HEK293 (cell line): ENCODE measurements at regions not wholly inside any gene's neighbourhood (a gene's known extent, or its start where the extent isn't known, plus 50 kb on each side); places are given as distances from the start of the nearest gene placed in this dataset.
A peak's percentile ranks its signal among the peaks of the same experiment; 100 is the strongest.

Experiments used
- CTCF ChIA-PET: fragments of 350-600 bp; formaldehyde crosslinking; extraction: SDS; loops from one replicate; lab custom pipeline; 2021; ENCODE audit warnings: antibody characterized with exemption; lab: Yijun Ruan, JAX
- POLR2A ChIA-PET: fragments of 300-600 bp; formaldehyde crosslinking; extraction: SDS; loops from one replicate; lab custom pipeline; 2020; ENCODE audit warnings: antibody characterized with exemption, inconsistent platforms; lab: Yijun Ruan, JAX
- H3K27ac ChIP-seq: fragments of 200-500 bp; sonication (Bioruptor generic); 2 replicates; pipeline ENCODE4 v1.5.1; 2014; ENCODE audit warnings: low read depth, low read length, control low read depth, inconsistent platforms; ENCODE audit errors: extremely low read depth
- H3K36me3 ChIP-seq, 2 experiments: fragments of 200-500 bp in 1 of 2; sonication (Bioruptor generic) in 1 of 2; 1 replicate in 1 of 2; 2 replicates in 1 of 2; pipeline ENCODE4 v1.5.1; 2014 to 2017; ENCODE audit warnings: inconsistent platforms in 2 of 2, low read length in 2 of 2; ENCODE audit not compliant: control insufficient read depth in 2 of 2, insufficient read depth in 1 of 2
- H3K4me1 ChIP-seq: fragments of 200-500 bp; sonication (Bioruptor generic); 2 replicates; pipeline ENCODE4 v1.5.1; 2014; ENCODE audit warnings: mild to moderate bottlenecking, low read length, inconsistent platforms; ENCODE audit not compliant: control insufficient read depth, insufficient read depth
- H3K4me3 ChIP-seq: 2 replicates; pipeline ENCODE4 v1.5.1; 2011; ENCODE audit warnings: low read depth, mild to moderate bottlenecking, control low read depth, low read length, moderate library complexity
- H3K9me3 ChIP-seq: fragments of 200-500 bp; sonication (Bioruptor generic); 2 replicates; pipeline ENCODE4 v1.5.1; 2014; ENCODE audit warnings: low read depth, low read length, inconsistent platforms; ENCODE audit not compliant: control insufficient read depth, insufficient read depth
- KLF1 ChIP-seq: fragments of 450-650 bp; formaldehyde crosslinking; IDR thresholded peaks from 2 replicates; pipeline ENCODE4 v1.5.1; 2016; ENCODE audit warnings: missing biosample characterization, missing genetic modification characterization
- SCRT1 ChIP-seq: fragments of 450-650 bp; formaldehyde crosslinking; IDR thresholded peaks from 2 replicates; pipeline ENCODE4 v1.5.1; 2016; ENCODE audit warnings: missing biosample characterization, missing genetic modification characterization, borderline replicate concordance
- ZBTB17 ChIP-seq: fragments of 450-650 bp; formaldehyde crosslinking; IDR thresholded peaks from 2 replicates; pipeline ENCODE4 v1.5.1; 2016; ENCODE audit warnings: missing biosample characterization, missing genetic modification characterization
- ZBTB8A ChIP-seq: fragments of 450-650 bp; formaldehyde crosslinking; IDR thresholded peaks from 2 replicates; pipeline ENCODE4 v1.5.1; 2016; ENCODE audit warnings: missing biosample characterization, missing genetic modification characterization
- ZNF211 ChIP-seq: fragments of 450-650 bp; formaldehyde crosslinking; IDR thresholded peaks from 2 replicates; pipeline ENCODE4 v1.5.1; 2016; ENCODE audit warnings: low read depth, missing biosample characterization, missing genetic modification characterization
- ZNF221 ChIP-seq: fragments of 450-650 bp; formaldehyde crosslinking; IDR thresholded peaks from 2 replicates; pipeline ENCODE4 v1.5.1; 2017; ENCODE audit warnings: missing biosample characterization, missing genetic modification characterization, borderline replicate concordance
- ZNF23 ChIP-seq: fragments of 450-650 bp; formaldehyde crosslinking; IDR thresholded peaks from 2 replicates; pipeline ENCODE4 v1.5.1; 2016; ENCODE audit warnings: missing biosample characterization, missing genetic modification characterization, borderline replicate concordance
- ZNF274 ChIP-seq, 2 experiments: fragments of 200-500 bp in 1 of 2; fragments of 450-650 bp in 1 of 2; sonication (Bioruptor generic) in 1 of 2; formaldehyde crosslinking in 1 of 2; IDR thresholded peaks; 2 replicates each; pipeline versions ENCODE4 v1.5.1 to v1.6.1; 2014 to 2016; ENCODE audit warnings: borderline replicate concordance in 1 of 2, inconsistent platforms in 1 of 2, low read length in 1 of 2, missing biosample characterization in 1 of 2, missing genetic modification characterization in 1 of 2
- ZNF354C ChIP-seq: fragments of 450-650 bp; formaldehyde crosslinking; IDR thresholded peaks from 2 replicates; pipeline ENCODE4 v1.5.1; 2016; ENCODE audit warnings: missing biosample characterization, missing genetic modification characterization, low read depth, borderline replicate concordance
- ZNF558 ChIP-seq: fragments of 450-650 bp; formaldehyde crosslinking; IDR thresholded peaks from 2 replicates; pipeline ENCODE4 v1.5.1; 2016; ENCODE audit warnings: missing biosample characterization, missing genetic modification characterization
- ZNF596 ChIP-seq: fragments of 450-650 bp; IDR thresholded peaks from 2 replicates; pipeline ENCODE4 v1.5.0; 2018; ENCODE audit warnings: missing biosample characterization, mild to moderate bottlenecking, missing genetic modification characterization, moderate library complexity
- ZNF624 ChIP-seq: fragments of 450-650 bp; formaldehyde crosslinking; IDR thresholded peaks from 2 replicates; pipeline ENCODE4 v1.5.1; 2017; ENCODE audit warnings: missing biosample characterization, missing genetic modification characterization
- ZNF701 ChIP-seq: fragments of 450-650 bp; formaldehyde crosslinking; IDR thresholded peaks from 2 replicates; pipeline ENCODE4 v1.5.1; 2016; ENCODE audit warnings: missing biosample characterization, missing genetic modification characterization
- ZNF792 ChIP-seq: fragments of 450-650 bp; formaldehyde crosslinking; IDR thresholded peaks from 2 replicates; pipeline ENCODE4 v1.5.1; 2016; ENCODE audit warnings: missing biosample characterization, missing genetic modification characterization
- TF ChIP-seq, protein P1 (sequence below): fragments of 450-650 bp; formaldehyde crosslinking; IDR thresholded peaks from 2 replicates; pipeline ENCODE4 v1.5.1; 2016; ENCODE audit warnings: missing biosample characterization, missing genetic modification characterization
- TF ChIP-seq, protein P2 (sequence below): fragments of 450-650 bp; formaldehyde crosslinking; IDR thresholded peaks from 2 replicates; pipeline ENCODE4 v1.5.1; 2017; ENCODE audit warnings: missing biosample characterization, mild to moderate bottlenecking, missing genetic modification characterization, moderate library complexity
- TF ChIP-seq, protein P3 (sequence below): fragments of 450-650 bp; formaldehyde crosslinking; IDR thresholded peaks from 2 replicates; pipeline ENCODE4 v1.5.1; 2016; ENCODE audit warnings: missing biosample characterization, missing genetic modification characterization
- TF ChIP-seq, protein P4 (sequence below): fragments of 450-650 bp; formaldehyde crosslinking; optimal IDR thresholded peaks from 2 replicates; pipeline ENCODE3; 2016; ENCODE audit warnings: missing biosample characterization, mild to moderate bottlenecking, missing genetic modification characterization

- POLR2A ChIA-PET, result no interaction called here
- H3K4me3 ChIP-seq, result no peak overlapping the region
- no peak overlapping the region for H3K27ac ChIP-seq
- H3K9me3 ChIP-seq, result peaks cover 4% of the 10 kb centered on the region
- TF ChIP-seq ZNF274 (IDR thresholded peaks at IDR 0.05; ENCODE audit: low read length) (no peak), ZNF274 (tag by site-specific recombination; IDR thresholded peaks at IDR 0.05; ENCODE audit: borderline replicate concordance) (no peak), KLF1 (tag by site-specific recombination) (no peak), ZBTB17 (tag by site-specific recombination) (no peak)
- TF ChIP-seq, all 188 proteins: peak for 0
- Histone ChIP-seq H3K4me1 (no peaks in the 10 kb centered on the region), H3K36me3 (peaks cover 11 to 30% of the 10 kb centered on the region in 2 experiments)
- CTCF ChIA-PET, result interaction anchor here (1.6 kb wide), 1 partner anchor 222 kb away, joined by 4 read pairs; no protein-coding TSS in a partner anchor
Measured at GRCh38 chr1:232405781-232406180, 224.2 kb downstream of the SIPA1L2 start.

GRCh38 chr1:232404981-232405731, 224.8 kb downstream of the SIPA1L2 start:
- H3K4me1 ChIP-seq, result no peaks in the 10 kb centered on the region
- H3K27ac ChIP-seq, result no peak overlapping the region
- H3K4me3 ChIP-seq, result no peak overlapping the region
- TF ChIP-seq, protein P1, sequence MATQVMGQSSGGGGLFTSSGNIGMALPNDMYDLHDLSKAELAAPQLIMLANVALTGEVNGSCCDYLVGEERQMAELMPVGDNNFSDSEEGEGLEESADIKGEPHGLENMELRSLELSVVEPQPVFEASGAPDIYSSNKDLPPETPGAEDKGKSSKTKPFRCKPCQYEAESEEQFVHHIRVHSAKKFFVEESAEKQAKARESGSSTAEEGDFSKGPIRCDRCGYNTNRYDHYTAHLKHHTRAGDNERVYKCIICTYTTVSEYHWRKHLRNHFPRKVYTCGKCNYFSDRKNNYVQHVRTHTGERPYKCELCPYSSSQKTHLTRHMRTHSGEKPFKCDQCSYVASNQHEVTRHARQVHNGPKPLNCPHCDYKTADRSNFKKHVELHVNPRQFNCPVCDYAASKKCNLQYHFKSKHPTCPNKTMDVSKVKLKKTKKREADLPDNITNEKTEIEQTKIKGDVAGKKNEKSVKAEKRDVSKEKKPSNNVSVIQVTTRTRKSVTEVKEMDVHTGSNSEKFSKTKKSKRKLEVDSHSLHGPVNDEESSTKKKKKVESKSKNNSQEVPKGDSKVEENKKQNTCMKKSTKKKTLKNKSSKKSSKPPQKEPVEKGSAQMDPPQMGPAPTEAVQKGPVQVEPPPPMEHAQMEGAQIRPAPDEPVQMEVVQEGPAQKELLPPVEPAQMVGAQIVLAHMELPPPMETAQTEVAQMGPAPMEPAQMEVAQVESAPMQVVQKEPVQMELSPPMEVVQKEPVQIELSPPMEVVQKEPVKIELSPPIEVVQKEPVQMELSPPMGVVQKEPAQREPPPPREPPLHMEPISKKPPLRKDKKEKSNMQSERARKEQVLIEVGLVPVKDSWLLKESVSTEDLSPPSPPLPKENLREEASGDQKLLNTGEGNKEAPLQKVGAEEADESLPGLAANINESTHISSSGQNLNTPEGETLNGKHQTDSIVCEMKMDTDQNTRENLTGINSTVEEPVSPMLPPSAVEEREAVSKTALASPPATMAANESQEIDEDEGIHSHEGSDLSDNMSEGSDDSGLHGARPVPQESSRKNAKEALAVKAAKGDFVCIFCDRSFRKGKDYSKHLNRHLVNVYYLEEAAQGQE (tag by site-specific recombination), result peak; percentile 87
- TF ChIP-seq, protein P2, sequence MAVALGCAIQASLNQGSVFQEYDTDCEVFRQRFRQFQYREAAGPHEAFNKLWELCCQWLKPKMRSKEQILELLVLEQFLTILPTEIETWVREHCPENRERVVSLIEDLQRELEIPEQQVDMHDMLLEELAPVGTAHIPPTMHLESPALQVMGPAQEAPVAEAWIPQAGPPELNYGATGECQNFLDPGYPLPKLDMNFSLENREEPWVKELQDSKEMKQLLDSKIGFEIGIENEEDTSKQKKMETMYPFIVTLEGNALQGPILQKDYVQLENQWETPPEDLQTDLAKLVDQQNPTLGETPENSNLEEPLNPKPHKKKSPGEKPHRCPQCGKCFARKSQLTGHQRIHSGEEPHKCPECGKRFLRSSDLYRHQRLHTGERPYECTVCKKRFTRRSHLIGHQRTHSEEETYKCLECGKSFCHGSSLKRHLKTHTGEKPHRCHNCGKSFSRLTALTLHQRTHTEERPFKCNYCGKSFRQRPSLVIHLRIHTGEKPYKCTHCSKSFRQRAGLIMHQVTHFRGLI, result peak; percentile 72
- TF ChIP-seq ZNF558 (tag by site-specific recombination), result no peak
- H3K36me3 ChIP-seq, result peaks cover 11 to 34% of the 10 kb centered on the region in 2 experiments
- POLR2A ChIA-PET, result no interaction called here
- CTCF ChIA-PET, result interaction anchor here (0.6 to 1.6 kb wide), 2 partner anchors 102 to 222 kb away, joined by 3 to 4 read pairs; no protein-coding TSS in a partner anchor
- peaks cover 4% of the 10 kb centered on the region for H3K9me3 ChIP-seq

DNA sequence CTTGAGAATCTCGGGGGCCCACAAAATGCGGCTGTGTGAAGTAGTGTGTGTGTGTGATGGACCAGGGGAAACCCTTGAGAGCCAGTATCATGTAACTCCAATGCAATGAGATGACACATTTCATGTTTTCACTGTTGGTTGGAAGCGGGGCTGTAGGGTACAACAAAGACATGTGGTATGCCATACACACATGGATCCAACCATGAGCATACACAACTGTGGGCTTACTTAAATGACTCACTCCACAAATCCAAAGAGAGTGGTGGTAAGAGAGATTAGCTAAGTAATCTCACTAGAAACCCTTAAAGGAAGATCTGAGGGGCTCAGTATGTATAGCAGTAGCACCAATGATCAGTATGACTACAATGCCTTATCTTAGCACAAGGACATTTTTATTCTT, 225.7 kb downstream of the SIPA1L2 start:
- H3K27ac ChIP-seq, result no peak overlapping the region
- ChIA-PET CTCF (no interaction called here), POLR2A (no interaction called here)
- no peaks in the 10 kb centered on the region for H3K4me1 ChIP-seq
- no peaks in the 10 kb centered on the region for H3K9me3 ChIP-seq
- H3K36me3 ChIP-seq, result peaks cover 11 to 31% of the 10 kb centered on the region in 2 experiments
- H3K4me3 ChIP-seq, result no peak overlapping the region
- TF ChIP-seq, protein P3, sequence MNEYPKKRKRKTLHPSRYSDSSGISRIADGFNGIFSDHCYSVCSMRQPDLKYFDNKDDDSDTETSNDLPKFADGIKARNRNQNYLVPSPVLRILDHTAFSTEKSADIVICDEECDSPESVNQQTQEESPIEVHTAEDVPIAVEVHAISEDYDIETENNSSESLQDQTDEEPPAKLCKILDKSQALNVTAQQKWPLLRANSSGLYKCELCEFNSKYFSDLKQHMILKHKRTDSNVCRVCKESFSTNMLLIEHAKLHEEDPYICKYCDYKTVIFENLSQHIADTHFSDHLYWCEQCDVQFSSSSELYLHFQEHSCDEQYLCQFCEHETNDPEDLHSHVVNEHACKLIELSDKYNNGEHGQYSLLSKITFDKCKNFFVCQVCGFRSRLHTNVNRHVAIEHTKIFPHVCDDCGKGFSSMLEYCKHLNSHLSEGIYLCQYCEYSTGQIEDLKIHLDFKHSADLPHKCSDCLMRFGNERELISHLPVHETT, result no peak
- no peak for TF ChIP-seq ZNF701 (tag by site-specific recombination)
- TF ChIP-seq ZNF23 (tag by site-specific recombination), result no peak
- no peak for TF ChIP-seq ZNF792 (tag by site-specific recombination)
- TF ChIP-seq, protein P4, sequence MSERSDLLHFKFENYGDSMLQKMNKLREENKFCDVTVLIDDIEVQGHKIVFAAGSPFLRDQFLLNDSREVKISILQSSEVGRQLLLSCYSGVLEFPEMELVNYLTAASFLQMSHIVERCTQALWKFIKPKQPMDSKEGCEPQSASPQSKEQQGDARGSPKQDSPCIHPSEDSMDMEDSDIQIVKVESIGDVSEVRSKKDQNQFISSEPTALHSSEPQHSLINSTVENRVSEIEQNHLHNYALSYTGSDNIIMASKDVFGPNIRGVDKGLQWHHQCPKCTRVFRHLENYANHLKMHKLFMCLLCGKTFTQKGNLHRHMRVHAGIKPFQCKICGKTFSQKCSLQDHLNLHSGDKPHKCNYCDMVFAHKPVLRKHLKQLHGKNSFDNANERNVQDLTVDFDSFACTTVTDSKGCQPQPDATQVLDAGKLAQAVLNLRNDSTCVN (tag by site-specific recombination), result no peak
- TF ChIP-seq ZNF624 (tag by site-specific recombination), result no peak
- TF ChIP-seq SCRT1, result no peak
- no peak for TF ChIP-seq ZNF354C
- TF ChIP-seq ZNF221 (tag by site-specific recombination), result no peak
- TF ChIP-seq ZNF211 (tag by site-specific recombination), result no peak
- TF ChIP-seq, protein P1 (tag by site-specific recombination), result no peak
- no peak for TF ChIP-seq ZBTB8A (tag by site-specific recombination)
- no peak for TF ChIP-seq ZNF596 (tag by site-specific recombination)
